ENCODE measurements at regions not wholly inside any gene's neighbourhood (a gene's known extent, or its start where the extent isn't known, plus 50 kb on each side); places are given as distances from the start of the nearest gene placed in this dataset.
A peak's percentile ranks its signal among the peaks of the same experiment; 100 is the strongest.

DNA sequence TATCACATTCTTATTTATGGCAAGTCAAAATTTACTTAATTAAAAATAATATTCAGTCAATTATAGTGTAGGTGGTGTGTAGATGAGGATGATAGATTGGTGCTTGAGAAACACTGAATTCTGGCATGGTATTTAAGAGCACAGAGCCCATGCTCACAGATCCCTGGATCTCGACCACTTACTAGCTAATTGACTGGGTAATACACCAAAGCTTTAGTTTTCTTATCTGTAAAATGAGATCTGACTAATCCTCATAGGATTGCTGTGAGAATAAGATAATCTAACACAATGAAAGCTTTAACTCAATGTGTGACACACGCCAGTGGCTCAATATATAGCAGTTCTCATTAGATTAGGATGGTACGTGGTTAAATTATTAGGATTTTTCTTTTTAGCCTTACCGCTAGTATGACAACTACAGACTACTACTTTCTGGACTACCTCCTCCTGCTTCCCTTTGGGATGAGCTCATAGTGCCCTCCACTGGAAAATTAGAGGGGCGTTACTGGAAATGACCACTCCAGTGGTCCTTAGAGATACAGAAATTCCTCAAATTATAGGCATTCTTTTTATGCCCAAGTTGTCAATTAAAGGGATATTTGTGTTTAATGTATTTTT is 482.8 kb upstream of the TBX3 start:
- no peak for DNase-seq (ENCODE audit: low read depth in 4 of 4, low spot score in 3 of 4)

GRCh38 chr12:115163710-115164109 is 479.7 kb upstream of the TBX3 start:
- DNase-seq (ENCODE audit: low read depth in 4 of 4, low spot score in 3 of 4) = no peak

DNA sequence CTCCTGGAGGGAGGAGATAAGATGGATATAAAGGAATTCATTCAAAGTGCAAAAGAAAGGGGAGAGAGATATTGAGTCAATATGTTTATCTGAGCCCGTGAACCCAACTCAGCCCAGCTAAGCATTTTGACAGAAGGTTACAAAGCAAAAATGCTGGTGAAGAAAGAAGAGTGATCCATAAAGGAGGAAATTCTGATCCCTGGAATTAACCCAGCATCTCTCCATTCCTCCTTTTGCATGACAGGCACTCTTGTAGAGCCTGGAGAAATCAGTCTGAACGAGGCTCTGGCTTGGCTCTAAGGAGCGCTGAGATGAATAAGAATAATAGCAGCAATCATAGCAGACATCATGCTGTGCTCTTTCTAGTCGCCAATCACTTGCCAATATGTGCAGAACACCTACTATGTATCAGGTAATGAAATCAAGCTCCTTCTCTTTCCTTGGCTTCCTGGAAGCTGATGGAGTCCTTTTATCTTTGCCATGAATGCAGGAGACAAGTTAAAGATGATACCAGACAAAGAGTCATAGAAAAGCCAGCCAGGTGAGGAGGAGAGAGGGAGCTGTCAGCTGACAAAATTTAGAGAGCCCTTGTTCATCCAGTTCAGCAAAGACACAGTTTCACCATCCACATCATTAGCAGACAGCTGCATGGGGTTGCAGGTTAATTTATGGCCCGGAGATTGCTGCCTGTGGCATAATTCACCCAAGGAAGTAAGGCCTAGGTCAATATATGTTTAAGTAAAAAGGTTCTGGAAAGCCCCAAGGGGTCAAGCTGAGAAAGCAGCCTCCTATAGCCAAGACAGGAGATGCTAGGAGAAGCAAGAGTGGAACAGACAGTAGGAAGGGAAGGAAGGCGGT is 476.5 kb upstream of the TBX3 start:
- no peak for DNase-seq (ENCODE audit: low read depth in 4 of 4, low spot score in 3 of 4)

- no peak for DNase-seq (ENCODE audit: low read depth in 4 of 4, low spot score in 3 of 4)
These were observed 474.8 kb upstream of the TBX3 start for GRCh38 chr12:115158816-115159215.

DNA sequence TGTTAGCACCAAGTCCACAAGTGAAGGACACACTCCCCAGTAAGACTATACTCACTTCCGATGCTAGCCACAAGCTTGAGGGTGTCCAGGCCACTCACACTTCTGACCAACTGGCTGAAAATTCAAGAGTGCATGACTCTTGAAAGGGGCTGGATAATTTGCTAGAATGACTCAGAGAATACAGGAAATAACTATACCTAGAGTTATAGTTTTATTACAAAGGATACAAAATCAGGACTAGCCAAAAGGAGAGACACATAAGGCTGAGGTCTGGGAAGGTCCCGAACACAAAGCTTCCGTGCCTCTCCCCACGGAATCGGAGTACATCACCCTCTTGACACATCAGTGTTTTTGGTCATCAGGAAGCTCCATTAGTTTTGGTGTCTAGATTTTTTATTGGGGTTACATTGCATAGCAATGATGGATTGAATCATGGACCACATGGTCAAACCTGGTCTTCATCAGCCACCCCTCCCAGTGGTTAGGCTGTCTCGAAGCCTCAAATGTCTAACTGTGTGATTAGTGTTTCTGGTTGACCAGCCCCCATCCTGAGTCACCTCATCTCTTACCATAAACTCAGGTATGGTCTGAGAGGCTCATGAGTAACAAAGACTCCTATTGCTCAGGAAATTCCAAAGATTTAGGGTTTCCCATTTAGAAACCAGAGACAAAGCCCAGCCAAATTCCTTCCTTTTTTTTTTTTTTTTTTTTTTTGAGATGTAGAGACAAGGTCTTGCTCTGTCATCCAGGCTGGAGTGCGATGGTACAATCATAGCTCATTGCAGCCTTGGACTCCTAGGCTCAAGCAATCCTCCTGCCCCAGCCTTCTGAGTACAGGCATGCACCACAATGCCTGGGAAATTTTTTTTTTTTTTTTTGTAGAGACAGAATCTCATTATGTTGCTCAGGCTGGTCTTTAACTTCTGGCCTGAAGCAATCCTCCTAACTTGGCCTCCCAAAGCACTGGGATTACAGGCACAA is 472.0 kb upstream of the TBX3 start:
- DNase-seq (ENCODE audit: low read depth in 4 of 4, low spot score in 3 of 4) = no peak

GRCh38 chr12:115149685-115150378 is 465.9 kb upstream of the TBX3 start:
- no peak for DNase-seq (ENCODE audit: low read depth in 4 of 4, low spot score in 3 of 4)

- no peak for DNase-seq (ENCODE audit: low read depth in 4 of 4, low spot score in 3 of 4)
These were observed 465.3 kb upstream of the TBX3 start for GRCh38 chr12:115149279-115149678.

GRCh38 chr12:115147916-115148315 is 463.9 kb upstream of the TBX3 start:
- DNase-seq (ENCODE audit: low read depth in 4 of 4, low spot score in 3 of 4) = no peak

- no peak for DNase-seq (ENCODE audit: low read depth in 4 of 4, low spot score in 3 of 4)
These were observed 462.5 kb upstream of the TBX3 start for GRCh38 chr12:115146453-115146852.

GRCh38 chr12:115144425-115144824 is 460.4 kb upstream of the TBX3 start:
- no peak for DNase-seq (ENCODE audit: low read depth in 4 of 4, low spot score in 3 of 4)

DNA sequence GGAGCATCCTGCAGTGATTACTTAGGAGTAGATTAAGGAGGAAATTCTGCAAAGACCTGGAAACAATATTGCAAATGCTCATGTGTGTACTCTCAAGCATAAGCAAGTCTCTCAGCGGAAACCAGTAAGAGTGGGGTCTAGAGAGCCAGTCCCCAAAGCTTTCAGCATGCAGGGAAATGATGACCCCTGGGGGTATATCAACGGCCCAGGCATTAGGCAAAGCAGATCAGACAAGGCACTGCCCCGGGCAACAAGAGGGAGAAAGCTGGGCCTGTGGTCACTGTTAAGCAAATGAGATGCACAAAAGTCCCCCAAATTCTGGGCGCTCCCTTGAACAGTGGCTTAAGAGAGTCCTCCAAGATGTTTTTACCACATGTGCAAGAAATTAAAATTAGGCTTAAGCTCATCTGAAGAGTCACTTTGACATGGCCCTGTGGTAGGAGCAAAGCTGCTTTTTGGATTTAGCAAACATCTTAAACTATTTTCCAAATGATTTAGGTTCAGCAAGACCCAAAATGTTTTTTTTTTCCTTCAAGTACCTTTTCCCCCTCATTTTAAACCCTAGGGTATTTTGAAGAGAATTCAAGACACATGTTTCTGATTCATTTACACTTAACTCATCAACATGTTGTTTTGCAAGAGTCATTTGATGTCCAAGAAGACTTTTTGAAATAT is 457.1 kb upstream of the TBX3 start:
- DNase-seq (ENCODE audit: low read depth in 4 of 4, low spot score in 3 of 4) = no peak

- DNase-seq (ENCODE audit: low read depth in 4 of 4, low spot score in 3 of 4) = no peak
These were observed 454.0 kb upstream of the TBX3 start for GRCh38 chr12:115137812-115138521.

- DNase-seq (ENCODE audit: low read depth in 4 of 4, low spot score in 3 of 4) = peak in 1 of 4 donors; percentile 12
These were observed 451.8 kb upstream of the TBX3 start for GRCh38 chr12:115135800-115136211.

GRCh38 chr12:115134298-115134697 is 450.3 kb upstream of the TBX3 start:
- no peak for DNase-seq (ENCODE audit: low read depth in 4 of 4, low spot score in 3 of 4)

DNA sequence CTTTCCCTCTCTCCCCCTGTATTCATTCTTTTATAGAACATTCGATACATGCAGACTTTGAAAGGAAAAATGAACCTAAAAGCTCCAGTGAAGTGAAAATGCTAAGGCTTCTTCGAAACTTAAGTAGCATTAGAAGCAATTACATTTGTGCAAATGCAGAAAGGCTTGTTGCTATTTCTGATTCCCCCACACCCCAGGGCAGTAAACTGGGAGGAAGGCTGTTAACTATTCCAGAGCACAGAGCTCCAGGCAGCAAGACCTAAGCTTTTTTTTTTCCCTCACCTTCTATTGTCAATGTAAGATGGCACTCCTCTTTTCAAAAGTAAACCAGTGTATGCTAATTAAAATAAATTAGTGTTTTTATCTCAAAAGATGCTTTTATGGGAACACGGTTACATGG is 448.9 kb upstream of the TBX3 start:
- no peak for DNase-seq (ENCODE audit: low read depth in 4 of 4, low spot score in 3 of 4)

DNA sequence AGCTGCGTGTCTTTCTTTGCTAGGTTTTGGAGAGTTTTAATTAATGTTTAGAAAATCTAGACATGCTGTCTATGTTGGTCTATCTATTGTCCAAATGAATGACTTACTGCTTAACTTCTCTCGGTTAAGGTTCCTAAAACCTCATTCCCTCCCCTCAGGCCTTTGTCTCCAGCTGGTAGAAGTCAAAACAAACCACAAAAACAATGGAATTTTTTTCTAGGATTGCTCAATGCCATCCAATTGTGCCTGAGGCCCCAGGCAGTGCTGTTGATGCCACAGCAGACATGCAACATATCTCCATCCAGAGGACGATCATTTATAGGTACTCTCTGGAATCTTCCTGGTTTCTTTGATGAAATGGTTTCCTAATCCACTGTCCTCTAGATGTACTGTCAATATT is 448.2 kb upstream of the TBX3 start:
- no peak for DNase-seq (ENCODE audit: low read depth in 4 of 4, low spot score in 3 of 4)

DNA sequence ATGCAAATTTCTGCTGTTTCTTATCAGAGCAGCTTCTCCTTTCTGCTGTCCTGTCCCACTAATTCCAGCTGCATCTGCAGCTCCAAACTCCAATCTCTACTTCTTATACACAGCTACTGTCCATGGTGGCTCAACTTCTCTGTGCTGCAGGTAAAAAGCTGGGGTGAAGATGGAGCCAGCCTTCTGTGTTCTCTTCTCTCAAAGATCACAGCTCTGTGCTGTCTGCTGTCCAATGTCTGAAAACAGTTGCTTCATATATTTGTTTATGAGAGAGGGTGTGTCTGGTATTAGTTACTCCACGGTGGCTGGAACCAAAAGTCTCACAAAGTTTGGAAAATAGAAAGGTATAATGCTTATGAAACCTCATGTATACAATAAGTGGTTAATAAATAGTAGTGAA is 445.8 kb upstream of the TBX3 start:
- DNase-seq (ENCODE audit: low read depth in 4 of 4, low spot score in 3 of 4) = no peak

GRCh38 chr12:115121053-115121452 is 437.1 kb upstream of the TBX3 start:
- no peak for DNase-seq (ENCODE audit: low read depth in 4 of 4, low spot score in 3 of 4)

DNA sequence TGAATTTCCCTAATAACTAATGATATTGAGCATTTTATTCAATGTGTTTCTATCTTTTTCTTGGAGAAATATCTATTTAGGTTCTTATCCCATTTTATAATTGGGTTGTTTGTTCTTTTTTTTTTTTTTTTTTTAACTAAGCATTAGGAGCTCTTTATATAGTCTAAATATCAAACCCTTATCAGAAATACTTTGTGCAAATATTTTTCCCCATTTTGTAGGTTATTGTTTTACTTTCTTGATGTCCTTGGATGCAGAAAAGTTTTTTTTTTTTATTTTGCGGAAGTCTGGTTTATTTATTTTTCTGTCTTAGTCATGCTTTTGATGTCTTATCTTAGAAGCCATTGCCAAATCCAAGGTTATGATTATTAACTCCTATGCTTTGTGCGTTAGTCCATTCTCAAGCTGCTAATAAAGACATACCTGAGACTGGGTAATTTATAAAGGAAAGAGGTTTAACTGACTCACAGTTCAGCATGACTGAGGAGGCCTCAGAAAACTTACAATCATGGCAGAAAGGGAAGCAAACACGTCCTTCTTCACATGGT is 434.3 kb upstream of the TBX3 start:
- no peak for DNase-seq (ENCODE audit: low read depth in 4 of 4, low spot score in 3 of 4)
